ENCODE measurements at regions not wholly inside any gene's neighbourhood (a gene's known extent, or its start where the extent isn't known, plus 50 kb on each side); places are given as distances from the start of the nearest gene placed in this dataset.

DNA sequence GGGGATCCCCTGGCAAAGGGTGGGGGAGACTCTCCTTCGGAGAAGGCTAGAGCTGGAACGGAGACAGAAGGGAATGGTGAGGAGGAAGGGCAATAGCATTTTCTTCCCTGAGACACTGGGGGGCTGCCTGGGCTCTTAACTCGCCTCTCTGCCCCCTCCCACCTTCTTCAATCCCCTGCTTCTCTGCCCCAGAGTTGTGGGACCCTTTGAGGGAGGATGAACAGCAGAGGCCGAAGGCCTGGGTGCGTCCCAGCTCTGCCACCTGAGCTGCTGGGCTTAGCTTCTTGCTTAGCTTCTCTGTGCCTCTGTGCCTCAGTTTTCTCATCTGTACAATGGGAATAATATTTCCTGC lies 72.4 kb downstream of the RTL6 start:
- DNase-seq = no peak
- H3K4me1 ChIP-seq = no peaks in the 10 kb centered on the region
- intact Hi-C loops (cut with DNase I) = no loop called here
- H3K27ac ChIP-seq = no peak overlapping the region
- TF ChIP-seq CTCF (IDR thresholded peaks at IDR 0.05) = no peak
- no peak overlapping the region for H3K9ac ChIP-seq (ENCODE audit: low read depth in 2 of 2, low read length in 2 of 2)
- no peaks in the 10 kb centered on the region for H3K9me3 ChIP-seq
- H3K36me3 ChIP-seq = no peaks in the 10 kb centered on the region
- H3K4me3 ChIP-seq = no peak overlapping the region
- H3K27me3 ChIP-seq = no peaks in the 10 kb centered on the region

DNA sequence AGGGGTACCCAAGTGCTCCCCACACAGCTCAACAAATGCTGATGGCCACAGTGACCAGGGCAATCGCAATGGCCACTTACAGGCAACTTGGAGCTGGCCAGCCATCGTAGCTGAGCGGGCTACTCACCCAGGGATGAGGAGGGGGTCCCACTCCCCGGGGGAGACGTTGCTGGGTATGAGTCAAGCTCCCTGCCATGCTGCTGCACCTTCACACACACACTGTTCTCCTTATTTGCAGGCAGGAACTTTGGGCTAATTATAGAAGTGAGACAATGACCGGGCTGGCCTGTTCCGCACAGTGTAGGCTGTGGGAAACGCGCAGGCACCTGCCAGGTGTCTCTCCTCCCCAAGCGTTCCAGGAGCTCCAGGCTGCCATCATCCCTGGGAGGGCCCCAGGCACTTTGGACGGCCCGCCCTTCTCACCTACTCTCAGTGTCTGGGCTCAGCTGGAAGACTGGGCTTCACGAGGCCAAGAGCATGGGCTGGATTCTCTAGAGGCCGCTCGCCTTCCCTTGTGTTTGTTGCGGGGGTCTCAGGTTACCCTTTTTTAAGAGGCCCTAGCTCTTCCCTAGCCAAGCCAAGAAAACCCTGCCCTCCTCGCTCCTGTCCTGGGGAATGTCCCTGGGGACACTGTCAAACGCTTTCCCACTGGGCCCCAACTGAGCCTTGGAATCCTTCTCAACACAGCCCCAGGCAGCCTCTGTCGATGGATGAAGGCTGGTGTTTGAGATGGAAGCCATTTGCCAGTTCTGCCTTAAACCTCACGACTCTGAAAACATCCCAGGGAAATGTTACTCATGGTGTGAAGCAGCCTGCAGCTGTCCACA lies 73.0 kb downstream of the RTL6 start:
- no peak for TF ChIP-seq CTCF (IDR thresholded peaks at IDR 0.05)
- Histone ChIP-seq H3K9ac (ENCODE audit: low read depth in 2 of 2, low read length in 2 of 2) (no peak overlapping the region), H3K27ac (no peak overlapping the region), H3K27me3 (no peaks in the 10 kb centered on the region), H3K4me1 (no peaks in the 10 kb centered on the region), H3K4me3 (no peak overlapping the region), H3K9me3 (no peaks in the 10 kb centered on the region), H3K36me3 (no peaks in the 10 kb centered on the region)
- no peak for DNase-seq
- intact Hi-C loops (cut with DNase I) = no loop called here

DNA sequence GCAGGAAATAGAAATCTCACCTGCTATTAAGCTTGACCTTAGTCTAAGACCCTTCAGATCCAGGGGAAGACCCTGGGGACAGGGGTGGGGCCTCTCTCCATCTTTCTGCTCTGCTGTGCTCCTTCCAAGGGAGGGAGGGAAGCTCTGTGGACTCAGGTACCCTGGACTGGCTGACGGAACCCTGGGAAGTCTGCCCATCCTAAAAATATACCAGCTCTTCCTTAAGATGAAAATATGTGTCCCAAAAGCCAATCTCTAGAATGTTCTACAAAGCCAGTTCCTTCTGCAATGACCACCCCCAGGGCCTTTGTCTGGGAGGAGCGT lies 73.7 kb downstream of the RTL6 start:
- H3K9me3 ChIP-seq = no peaks in the 10 kb centered on the region
- H3K4me3 ChIP-seq = no peak overlapping the region
- no peaks in the 10 kb centered on the region for H3K36me3 ChIP-seq
- no peaks in the 10 kb centered on the region for H3K27me3 ChIP-seq
- no peaks in the 10 kb centered on the region for H3K4me1 ChIP-seq
- H3K27ac ChIP-seq = no peak overlapping the region
- no peak for TF ChIP-seq CTCF (IDR thresholded peaks at IDR 0.05)
- no peak for DNase-seq
- H3K9ac ChIP-seq (ENCODE audit: low read depth in 2 of 2, low read length in 2 of 2) = no peak overlapping the region
- intact Hi-C loops (cut with DNase I) = no loop called here

DNA sequence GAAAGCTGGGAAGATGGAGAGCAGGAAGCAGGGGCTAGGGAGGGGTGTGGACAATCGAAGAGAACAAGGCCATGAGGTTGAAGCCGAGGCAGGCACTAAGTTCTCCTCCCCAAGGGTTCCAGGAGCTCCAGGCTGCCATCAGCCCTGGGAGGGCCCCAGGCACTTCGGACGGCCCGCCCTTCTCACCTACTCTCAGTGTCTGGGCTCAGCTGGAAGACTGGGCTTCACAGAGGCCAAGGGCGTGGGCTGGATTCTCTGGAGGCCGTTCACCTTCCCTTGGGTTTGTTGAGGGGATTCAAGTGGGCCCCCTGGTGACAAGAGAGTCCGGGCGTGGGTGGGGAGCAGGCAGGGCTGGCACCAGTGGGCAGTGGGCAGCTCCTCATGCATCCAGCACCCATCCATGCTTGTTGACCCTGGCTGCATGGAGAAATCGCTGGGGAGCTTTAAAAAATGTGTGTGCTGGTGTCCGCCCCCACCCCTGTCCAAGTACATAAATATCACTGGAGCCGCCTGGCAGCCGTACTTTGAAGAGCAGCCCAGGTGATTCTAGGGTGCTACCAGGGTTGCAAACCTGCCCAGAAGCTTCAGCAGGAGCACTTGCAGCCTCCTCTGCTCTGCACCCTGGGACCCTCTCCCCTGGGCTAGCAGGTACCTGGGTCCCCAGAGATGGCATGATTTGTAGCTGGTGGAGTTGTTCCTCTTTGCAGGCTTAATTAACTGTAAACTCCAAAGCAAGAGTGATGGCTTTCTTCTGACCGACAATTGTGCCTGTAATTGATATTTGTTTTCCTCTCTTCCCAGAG lies 74.3 kb downstream of the RTL6 start:
- Histone ChIP-seq H3K4me1 (no peaks in the 10 kb centered on the region), H3K4me3 (no peak overlapping the region), H3K9ac (ENCODE audit: low read depth in 2 of 2, low read length in 2 of 2) (no peak overlapping the region), H3K27me3 (no peaks in the 10 kb centered on the region), H3K36me3 (no peaks in the 10 kb centered on the region), H3K9me3 (no peaks in the 10 kb centered on the region), H3K27ac (no peak overlapping the region)
- intact Hi-C loops (cut with DNase I) = no loop called here
- TF ChIP-seq CTCF (IDR thresholded peaks at IDR 0.05) = no peak
- DNase-seq = no peak

- intact Hi-C loops (cut with DNase I) = no loop called here
- Histone ChIP-seq H3K4me1 (no peaks in the 10 kb centered on the region), H3K27ac (no peak overlapping the region), H3K27me3 (no peaks in the 10 kb centered on the region), H3K4me3 (no peak overlapping the region), H3K9ac (ENCODE audit: low read depth in 2 of 2, low read length in 2 of 2) (no peak overlapping the region), H3K9me3 (no peaks in the 10 kb centered on the region), H3K36me3 (no peaks in the 10 kb centered on the region)
- no peak for DNase-seq
- no peak for TF ChIP-seq CTCF (IDR thresholded peaks at IDR 0.05)
Observed at GRCh38 chr22:44422746-44423380, 75.2 kb downstream of the RTL6 start.

Measured in colonic mucosa (tissue), 4 donors.